ENCODE measurements at regions not wholly inside any gene's neighbourhood (a gene's known extent, or its start where the extent isn't known, plus 50 kb on each side); places are given as distances from the start of the nearest gene placed in this dataset.

DNA sequence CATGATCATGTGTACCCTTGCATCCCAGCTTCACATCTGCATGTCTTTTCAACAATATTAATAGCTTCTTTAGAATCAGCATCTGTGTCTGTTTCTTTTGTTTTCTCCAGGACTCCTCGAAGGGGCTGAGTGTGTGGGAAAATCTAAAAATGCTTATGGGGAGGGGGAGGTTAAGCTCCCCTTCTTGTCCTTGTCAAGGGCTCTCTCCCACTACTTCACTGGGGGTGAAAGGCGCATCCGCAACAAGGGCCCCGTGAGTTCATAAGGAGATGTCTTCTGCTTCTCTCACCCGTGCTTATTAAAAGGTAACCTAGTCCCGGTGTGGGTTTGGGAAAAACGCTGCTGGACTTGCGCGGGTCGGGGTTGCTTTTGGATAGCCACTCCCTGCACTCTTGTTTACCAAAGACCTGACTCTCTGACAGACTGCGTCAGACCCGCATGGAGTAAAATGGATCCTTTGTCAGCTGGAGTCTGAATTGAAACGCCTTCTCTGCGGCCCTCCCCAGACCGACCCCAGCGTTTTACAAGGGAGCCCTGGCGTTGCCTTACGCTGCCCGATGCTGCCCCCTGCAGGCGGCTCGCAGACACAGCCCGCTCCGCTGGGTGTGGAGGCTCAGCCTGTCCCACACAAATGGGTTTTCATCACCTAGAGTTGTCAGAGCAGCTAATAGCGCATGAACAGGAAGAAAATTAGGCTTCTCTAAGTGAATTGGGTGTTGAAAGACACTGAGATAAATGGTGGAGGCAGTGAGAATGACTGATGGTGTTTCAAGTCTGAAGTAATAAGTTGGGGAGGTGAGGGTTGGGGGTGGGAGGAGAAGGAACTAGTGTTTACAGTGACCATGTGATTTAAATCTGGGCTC is 53.8 kb downstream of the IER5 start:
- peak; percentile 91 for DNase-seq

DNA sequence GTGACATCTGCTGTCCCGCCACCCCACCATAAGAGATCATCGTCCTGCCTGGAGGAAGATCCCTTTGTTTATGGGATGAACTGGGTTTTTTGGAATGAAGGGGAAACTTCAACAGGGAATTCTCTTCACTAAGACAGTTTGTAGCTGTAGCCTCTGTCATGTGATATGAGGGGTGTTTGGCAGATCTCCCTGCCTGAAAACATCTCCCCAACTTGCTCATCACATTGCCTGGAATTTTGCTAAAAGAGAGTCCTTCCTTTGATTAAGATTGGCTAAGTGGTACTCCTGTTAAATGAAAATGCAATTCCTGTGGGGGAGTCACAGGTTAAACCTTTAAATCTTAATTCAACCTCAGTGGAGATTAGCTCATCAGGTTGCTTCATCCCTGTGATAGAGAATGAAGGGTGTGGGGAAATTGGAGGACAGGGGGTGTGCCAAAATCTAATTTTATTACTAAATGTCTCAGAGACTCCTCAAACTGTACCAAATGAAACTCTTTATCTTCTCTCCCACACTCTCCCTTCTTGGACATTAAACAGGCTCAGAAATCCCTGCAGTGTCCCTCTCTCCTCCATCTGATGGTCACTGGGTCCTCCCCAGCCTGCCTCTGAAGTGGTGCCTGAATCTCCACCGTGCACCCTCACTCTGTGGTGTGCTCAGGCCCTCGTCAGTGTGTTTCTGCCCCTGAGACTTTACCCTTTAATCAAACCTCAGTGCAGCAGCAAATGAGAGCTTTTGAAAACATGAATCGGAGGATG is 54.8 kb downstream of the IER5 start:
- DNase-seq: no peak

DNA sequence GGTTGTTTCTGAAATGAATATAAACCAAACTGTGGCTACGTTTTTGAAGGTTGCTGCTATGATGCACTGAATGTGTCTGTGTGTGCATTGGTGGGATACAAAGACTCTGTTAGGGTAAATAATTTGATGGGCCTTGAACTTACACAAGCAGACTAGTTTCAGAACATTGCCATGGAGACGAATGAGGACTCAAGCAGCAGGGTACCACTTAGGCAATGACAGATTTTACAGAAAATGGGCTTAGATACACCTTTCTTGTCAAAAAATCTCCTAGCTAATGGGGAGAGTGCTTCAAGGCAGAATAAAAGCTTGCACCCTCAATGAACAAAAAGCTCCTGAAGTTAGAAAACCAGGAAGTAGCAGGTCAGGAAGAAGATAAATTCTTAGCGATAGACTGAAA is 55.7 kb downstream of the IER5 start:
- DNase-seq: no peak

DNA sequence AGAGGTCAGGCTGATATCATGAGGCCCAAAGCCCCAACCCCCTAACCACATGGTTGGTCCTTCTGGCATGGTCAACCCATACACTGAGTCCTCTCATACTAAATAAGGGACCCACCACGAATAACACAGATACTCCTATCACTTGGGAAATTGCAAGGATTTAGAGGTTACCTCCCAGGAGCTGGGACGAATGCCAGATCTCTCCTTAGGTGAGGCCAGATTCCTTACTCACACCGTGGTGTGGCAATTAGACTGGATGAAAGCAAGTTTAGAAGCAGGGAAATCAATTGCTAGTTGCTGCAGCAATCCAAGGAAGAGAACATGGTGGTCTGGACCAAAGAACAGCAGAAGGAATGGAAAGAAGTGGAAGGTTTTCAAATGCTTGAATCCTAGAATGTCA is 60.1 kb downstream of the IER5 start:
- no peak for DNase-seq

DNA sequence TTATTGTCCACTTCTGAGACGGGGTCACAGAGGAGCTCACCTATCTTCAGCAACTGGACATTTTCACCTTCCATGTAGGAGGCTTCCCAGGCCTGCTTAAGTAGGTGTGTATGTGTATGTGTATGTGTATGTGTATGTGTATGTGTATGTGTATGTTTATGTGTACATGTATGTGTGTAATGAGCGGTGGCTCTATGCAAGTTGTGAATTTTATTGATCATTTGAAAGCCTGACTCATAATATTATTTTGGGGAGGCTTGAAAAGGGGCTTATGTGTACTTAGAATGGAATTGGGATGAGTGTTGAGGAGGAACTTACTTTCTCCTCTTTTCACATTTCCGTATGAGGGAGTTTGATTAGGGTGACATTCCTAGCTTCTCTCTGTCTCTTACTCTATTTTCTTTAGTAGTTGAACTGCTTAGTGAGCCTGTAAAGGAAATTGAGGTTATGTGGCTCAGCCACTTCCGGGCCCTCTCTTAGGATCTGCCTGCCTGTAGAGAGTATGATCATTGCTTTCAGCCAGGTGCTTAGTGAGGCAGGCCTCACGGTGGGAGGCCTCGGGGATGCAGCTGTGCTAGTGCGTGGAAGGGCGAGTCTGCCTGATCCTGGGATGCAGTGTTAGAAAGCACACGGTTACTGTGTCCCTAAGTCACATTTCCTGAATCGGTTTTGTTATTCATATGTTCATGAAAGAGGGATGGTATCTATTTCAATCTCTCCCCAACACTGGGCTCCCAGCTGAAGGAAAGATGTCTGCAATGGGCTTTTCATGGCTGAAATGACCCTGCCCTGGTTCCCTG is 61.0 kb downstream of the IER5 start:
- DNase-seq: no peak

DNA sequence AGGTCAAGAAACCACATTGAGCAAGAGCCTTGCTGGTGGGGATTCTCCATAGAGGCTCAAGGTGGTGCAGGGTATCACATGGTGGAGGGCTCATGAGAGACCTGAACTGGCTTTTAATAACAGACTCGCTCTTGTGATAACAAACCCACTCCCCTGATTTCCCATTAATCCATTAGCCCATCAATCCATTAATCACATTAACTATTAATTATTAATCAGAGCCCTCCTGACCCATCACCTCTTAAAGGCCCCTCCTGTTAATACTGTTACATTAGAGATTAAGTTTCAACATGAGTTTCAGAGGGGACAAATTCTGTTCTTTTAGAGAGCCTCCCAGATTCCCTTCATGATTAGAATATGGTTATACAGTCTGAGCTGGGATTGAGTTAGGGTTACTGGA is 61.8 kb downstream of the IER5 start:
- no peak for DNase-seq

DNA sequence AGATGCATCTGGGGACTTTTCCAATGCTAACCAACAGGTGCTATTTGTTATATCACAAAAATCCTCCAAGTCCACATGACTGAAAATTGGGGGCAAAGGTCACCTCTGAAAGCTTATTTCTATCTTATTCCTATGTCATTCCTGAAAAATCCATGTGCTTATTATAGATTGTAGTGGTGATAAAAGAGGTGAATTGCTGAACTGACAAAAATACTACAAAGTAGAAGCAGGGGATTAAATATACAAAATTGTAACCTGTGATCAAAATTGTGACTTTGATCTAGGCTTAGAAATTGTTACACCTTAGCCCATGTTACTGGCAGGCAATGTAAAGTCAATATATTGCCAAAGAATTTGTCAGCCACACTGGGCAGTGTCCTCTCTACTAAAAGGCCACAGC is 62.3 kb downstream of the IER5 start:
- no peak for DNase-seq

DNA sequence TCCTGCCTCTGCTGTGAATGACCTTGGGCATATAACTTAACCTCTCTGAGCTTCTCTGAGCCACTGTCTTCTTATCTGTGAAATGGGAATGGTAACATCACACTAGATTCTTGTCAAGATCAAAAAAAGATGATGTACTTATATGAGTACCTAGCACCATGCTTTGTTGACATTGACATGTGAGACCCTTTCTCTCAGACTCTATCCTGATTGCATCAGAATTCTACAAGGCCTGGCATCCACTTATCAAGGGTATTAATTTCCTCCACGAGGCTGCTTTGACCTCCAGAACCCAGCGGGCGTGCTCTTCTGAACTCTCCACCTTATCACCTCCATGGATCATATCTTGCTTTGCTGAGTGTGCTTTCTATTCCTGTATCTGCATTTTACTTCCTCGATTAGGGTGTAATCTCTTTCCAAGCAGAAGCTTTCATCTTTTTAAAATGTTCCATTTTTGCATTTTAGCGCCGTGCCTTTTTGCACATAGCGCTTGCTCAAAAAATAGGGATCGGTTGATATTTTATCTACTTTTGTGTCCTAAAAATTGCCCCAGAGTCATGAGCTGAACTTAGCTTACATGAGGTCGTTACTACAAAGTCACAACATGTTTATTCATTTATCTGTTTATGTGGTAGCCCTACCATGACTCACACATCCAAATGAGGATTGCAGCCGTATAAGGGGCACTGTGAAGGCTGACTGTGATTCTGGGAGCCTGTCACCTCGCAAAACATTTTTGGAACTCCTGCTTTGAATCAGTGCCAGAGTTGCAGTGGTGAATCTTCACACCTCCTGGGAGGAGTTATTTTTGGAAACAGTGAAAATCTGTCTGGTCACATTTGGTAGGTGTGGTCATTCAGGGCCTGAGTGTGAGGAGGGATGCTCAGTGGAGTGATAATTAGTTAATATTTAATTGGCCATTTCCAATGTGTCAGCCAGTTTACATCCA is 63.2 kb downstream of the IER5 start:
- DNase-seq: no peak

DNA sequence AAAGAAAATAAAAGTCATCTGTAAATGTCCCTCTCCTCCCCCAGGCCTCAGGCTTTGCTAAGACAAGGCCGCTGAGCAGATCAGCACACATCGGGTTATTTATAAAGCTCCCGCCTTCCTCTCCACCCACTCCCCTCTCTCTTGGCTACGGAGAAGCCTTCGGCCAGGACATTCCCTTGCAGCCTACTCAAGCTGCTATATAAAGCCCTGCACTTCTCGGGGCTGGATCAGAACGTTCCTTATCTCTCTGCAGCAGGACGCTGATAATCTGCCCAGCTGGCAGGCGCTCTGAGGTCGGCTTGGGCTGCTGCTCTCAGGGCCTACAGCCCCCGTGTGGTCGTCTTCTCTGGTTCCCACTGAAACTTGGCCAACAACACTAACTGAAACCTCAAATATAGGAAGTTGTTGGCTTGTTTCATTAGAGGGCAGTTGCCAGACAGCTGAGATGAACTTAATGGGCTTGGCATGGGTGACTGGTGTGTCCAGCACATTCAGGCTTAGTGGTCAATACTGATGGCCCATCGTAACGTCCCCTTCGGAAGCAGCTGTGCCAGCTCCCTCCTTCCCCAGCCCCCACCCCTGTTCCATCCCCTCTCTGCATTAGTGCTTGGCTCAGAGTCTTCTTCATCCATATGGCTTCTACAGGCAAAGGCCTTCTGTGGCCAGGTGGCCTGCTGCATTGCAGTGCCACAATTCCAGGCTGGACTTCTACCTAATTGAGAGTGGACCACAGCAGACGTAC is 64.6 kb downstream of the IER5 start:
- DNase-seq: peak; percentile 50

DNA sequence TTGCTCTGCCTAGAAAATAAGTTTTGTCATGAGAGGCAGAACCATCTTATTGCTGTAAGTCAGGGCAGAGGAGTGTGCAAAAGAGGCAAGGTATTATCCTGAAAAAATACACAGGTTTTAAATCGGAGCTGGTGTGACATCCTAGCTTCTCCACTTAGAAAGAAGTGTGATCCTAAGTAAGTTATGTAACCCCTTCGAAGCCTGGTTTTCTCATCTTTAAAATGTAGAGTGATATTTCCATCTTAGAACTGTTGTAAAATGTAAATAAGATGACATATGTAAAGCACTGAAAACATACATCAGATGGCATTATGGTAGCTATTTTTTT is 65.1 kb downstream of the IER5 start:
- DNase-seq: no peak

DNA sequence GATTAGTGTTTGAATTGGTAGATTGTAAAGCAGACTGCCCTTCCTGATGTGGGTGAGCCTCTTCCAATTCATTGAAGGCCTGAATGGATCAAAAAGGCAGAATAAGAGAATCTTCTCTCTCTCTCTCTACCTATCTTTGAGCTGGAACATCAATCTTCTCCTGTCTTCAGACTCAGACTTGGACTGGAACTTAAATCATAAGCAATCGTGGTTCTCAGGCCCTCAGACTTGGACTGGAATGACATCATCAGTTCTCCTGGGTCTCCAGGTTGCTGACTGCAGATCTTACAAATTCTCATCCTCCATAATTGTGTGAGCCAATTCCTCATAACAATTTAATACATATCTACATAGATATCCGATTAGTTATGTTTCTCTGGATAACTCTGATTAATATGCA is 66.8 kb downstream of the IER5 start:
- DNase-seq: no peak

DNA sequence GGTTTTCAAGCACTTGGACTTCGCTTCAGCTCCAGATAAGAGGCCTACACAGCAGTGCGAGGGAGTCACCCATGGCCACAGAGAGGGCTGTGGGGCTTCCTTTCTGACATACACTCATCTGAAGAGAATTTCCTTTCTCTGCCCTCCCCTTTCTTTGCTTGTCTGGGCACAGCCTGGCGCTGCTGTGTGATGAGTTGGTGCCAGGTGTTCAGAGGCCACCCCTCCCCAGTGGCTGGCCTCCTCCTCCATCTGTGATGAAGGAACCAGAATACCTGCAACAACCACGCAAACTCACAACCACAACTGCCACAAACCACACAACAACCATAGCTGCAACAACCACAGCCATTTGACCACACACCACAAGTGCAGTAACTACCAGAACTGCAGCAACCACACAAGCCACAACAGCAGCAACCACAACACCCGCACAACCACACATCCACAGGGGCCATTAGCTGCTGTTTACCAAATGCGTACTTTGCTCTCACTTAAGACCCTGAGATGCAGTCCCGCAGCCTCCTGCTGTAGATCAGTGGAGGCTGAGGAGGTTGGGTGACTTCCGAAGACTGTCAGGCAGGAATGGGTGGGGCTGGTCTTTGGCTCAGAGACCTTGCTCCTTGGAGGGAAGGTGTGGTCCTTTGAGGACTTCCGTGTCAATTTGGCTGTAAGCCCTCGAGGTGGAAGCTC is 71.1 kb downstream of the IER5 start:
- DNase-seq: no peak

DNA sequence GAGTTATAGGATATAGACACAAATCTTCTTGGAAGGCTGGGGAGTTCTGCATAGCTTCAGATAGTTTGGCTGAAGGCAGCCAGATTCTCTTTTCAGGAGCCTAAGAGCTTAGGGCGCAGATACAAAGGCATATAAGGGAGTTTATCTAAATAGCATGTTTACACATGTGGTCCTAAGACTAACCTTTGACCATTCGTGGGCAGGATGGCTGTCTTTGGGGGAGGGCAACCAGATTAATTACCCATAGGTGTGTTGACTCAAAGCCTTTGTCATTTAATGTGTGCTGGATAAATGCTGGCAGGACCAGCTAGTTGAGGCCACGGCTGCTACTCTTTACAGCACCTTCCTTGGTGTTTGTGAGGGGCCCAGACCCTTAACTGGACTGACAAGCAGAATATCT is 71.8 kb downstream of the IER5 start:
- DNase-seq: no peak

DNA sequence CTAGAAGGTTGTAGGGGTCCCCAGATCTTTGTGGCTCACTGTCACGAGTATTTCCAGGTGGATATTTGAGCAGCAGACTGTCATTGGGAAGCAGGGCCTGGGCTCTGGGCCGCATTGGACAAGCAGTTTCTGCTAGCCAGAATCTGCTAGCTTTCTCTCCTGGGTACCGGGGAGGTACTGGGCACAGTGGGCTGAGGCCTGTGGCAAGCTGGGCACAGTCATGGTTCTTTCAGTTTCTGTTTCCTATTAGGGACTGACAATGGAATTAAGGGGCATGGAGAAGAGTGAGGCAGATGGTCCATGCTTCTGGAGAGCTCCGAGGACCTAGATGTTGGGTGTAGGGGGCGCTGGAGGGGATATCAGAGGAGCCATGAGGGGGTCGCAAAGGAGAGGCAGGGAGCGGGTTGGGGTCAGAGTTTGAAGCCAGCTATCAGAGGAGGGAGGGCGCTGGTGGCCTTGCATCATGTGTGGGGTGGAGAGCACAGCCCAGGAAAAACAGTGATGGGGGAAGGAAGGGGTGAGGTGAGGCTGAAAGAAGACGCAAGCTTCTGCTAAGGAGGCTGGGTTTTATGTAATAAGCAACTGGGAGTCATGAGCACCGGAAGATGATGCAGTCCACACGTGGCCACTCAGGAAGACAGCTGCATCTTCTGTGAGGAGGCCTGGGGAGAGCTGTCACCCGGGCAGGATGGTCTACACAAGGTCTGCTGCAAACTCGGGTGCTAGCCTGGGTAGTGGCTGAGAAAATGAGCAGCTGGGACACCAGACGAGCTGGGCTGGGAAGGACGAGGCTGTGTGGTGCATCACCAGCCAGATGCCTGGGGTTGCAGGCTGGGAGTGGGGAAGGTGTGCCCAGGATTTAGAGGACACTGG is 72.7 kb downstream of the IER5 start:
- no peak for DNase-seq

DNA sequence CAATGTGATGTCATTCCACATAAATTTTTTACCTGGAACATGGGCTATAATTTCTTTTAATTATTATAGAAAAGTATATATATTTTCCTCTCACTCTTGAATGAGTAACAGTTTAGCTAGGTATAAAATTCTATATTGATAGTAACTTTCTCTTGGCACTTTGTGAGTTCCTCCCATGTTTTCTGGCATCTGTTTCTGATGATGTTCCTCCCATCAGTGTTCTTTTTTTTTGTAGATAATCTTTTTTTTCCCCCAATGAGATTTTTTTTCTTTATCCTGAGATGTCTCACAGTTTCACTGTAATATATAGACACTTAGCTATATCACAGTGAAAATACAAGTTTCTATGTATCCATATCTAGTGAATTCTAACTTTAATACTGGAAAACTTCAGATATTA is 75.2 kb downstream of the IER5 start:
- DNase-seq: no peak

DNA sequence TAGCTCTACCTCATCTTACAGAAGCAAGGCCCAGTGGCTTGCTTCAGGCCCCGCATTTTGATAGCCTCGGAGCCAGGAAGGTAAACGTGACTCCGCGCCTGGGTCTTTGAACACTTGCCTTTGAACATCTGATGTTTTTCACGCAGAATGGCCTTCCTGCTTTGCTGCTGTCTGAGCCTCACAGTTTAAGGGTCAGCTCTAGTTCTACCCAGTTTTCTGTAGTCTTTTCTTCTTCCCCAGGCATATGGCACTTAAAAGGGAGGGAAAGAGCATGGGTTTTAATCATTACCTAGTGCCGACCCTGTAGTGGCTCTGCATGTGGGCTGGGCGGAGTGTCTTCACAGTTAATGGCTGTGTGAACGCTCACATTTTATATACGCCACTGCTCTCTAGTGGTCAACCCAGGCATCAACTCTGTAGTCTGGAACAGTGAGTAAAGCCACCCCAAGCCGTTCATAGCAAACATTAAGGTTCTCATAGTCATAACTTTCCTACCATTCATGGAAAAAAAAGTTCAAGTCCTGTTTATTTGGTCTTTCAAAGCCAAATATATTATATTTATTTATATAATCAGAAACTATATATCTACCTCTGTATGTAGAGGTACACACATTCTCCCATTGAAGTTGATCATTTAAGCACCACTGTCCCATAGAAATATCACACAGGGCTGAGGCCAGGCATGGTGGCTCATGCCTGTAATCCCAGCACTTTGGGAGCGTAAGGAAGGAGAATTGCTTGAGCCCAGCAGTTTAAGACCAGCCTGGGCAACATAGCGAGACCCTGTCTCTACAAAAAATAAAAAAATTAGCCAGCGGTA is 78.1 kb downstream of the IER5 start:
- DNase-seq: peak; percentile 68

DNA sequence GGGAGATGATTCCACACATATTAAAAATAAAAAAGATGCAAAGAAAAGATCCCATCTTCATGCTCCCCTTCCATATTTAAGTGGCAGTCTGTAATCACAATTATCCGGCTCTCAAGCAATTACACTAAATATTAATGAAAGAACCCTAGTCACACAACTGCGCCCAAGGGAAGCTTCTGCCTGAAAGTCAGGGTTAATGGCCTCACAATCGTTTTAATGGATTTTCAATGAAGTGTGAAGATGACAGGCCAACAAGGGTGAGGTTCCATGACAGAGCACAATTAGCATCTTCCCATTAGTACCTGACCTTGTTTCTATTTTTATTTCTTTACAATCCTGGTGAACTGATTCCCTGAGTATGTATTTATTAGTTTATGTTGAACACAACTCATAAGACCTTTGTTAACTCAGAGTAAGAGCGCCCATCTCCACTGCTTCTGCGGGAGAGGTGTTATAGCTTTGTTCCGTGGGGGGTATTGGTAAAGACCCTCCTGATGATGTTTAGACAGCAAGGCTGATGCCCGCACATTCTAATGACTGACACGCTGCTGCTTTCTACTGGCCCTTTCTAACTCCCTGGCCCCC is 80.9 kb downstream of the IER5 start:
- no peak for DNase-seq

DNA sequence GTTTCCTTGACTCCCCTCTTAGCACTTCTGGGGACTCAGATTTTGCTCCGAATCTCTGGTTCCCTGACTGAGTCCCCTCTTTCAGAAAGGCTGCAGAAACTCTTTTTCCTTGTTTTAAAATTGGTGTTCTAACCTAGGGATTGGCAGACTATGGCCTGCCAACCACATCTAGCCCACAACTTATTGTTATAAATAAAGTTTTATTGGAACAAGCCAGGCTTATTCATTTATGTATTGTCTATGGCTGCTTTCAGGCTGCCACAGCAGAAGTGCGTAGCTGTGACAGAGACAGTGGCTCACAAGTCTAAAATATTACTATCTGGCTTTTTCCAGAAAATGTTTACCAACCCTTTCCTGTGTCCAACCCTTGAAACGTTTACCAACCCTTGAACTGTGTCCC is 81.7 kb downstream of the IER5 start:
- DNase-seq: no peak

DNA sequence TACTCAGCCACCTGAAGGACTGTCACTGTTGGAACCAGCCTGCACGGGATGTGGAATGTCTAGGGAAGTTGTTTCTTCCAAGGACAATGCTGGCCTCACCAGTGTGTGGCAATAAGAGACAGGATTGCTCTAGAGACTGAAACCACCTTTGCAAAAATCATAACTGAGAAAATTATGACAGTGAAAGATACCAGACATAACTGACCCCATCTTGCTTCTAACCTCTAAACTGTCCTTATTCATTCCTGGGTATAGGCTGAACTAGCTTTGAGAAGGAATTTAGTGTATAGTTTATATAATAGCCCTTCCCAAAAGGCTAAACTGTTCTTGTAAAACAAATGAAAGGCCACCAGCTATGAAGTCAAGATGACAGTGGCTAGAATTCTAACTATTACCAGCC is 83.6 kb downstream of the IER5 start:
- no peak for DNase-seq

Data from midbrain (tissue), 1 donor.